ENCODE measurements at regions not wholly inside any gene's neighbourhood (a gene's known extent, or its start where the extent isn't known, plus 50 kb on each side); places are given as distances from the start of the nearest gene placed in this dataset.

- no peak for DNase-seq (ENCODE audit: low read depth)
- no peak overlapping the region for H3K4me3 ChIP-seq (ENCODE audit: low read depth, low read length)
- in situ Hi-C loops (cut with HindIII; ENCODE audit: low sequenced_read_pairs), result no loop called here
- TF ChIP-seq CTCF (IDR thresholded peaks at IDR 0.05; ENCODE audit: low read depth, low read length, missing control alignments), result no peak
Measured at GRCh38 chr18:78736015-78736690, 243.5 kb upstream of the SALL3 start.

GRCh38 chr18:78737006-78737915 lies 242.4 kb upstream of the SALL3 start:
- no peak overlapping the region for H3K4me3 ChIP-seq (ENCODE audit: low read depth, low read length)
- in situ Hi-C loops (cut with HindIII; ENCODE audit: low sequenced_read_pairs), result no loop called here
- no peak for TF ChIP-seq CTCF (IDR thresholded peaks at IDR 0.05; ENCODE audit: low read depth, low read length, missing control alignments)
- no peak for DNase-seq (ENCODE audit: low read depth)

- no peak for TF ChIP-seq CTCF (IDR thresholded peaks at IDR 0.05; ENCODE audit: low read depth, low read length, missing control alignments)
- DNase-seq (ENCODE audit: low read depth), result no peak
- in situ Hi-C loops (cut with HindIII; ENCODE audit: low sequenced_read_pairs), result no loop called here
- no peak overlapping the region for H3K4me3 ChIP-seq (ENCODE audit: low read depth, low read length)
Measured at GRCh38 chr18:78738076-78738690, 241.4 kb upstream of the SALL3 start.

- no peak for TF ChIP-seq CTCF (IDR thresholded peaks at IDR 0.05; ENCODE audit: low read depth, low read length, missing control alignments)
- in situ Hi-C loops (cut with HindIII; ENCODE audit: low sequenced_read_pairs), result no loop called here
- no peak for DNase-seq (ENCODE audit: low read depth)
- H3K4me3 ChIP-seq (ENCODE audit: low read depth, low read length), result no peak overlapping the region
Measured at GRCh38 chr18:78739115-78739514, 240.5 kb upstream of the SALL3 start.

GRCh38 chr18:78739882-78740677 lies 239.5 kb upstream of the SALL3 start:
- DNase-seq (ENCODE audit: low read depth), result no peak
- in situ Hi-C loops (cut with HindIII; ENCODE audit: low sequenced_read_pairs), result no loop called here
- no peak for TF ChIP-seq CTCF (IDR thresholded peaks at IDR 0.05; ENCODE audit: low read depth, low read length, missing control alignments)
- H3K4me3 ChIP-seq (ENCODE audit: low read depth, low read length), result no peak overlapping the region

GRCh38 chr18:78740876-78741275 lies 238.7 kb upstream of the SALL3 start:
- in situ Hi-C loops (cut with HindIII; ENCODE audit: low sequenced_read_pairs), result no loop called here
- no peak for TF ChIP-seq CTCF (IDR thresholded peaks at IDR 0.05; ENCODE audit: low read depth, low read length, missing control alignments)

More at GRCh38 chr18:78740876-78741275, 238.7 kb upstream of the SALL3 start:
- DNase-seq (ENCODE audit: low read depth), result no peak
- no peak overlapping the region for H3K4me3 ChIP-seq (ENCODE audit: low read depth, low read length)

Measured in astrocyte of the cerebellum (primary cell).